ENCODE measurements at regions not wholly inside any gene's neighbourhood (a gene's known extent, or its start where the extent isn't known, plus 50 kb on each side); places are given as distances from the start of the nearest gene placed in this dataset.

DNA sequence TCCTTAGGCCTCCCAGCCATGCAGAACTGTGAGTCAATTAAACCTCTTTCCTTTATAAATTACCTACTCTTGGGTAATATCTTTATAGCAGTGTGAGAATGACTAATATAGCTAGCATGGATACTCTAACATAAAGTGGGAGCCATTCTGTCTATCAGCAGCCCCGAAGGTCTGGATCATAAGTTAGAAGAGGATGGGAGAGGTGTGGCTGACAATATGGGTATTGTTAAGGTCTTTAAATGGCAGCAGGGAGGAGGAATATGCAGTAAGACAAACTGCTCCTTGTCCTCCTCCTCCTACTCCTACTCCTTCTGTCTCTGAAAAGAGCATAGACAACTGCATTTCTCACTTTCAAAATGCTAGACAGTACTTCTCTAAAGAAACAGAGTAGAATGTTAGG lies 214.0 kb upstream of the C1orf87 start:
- TF ChIP-seq, protein P1, sequence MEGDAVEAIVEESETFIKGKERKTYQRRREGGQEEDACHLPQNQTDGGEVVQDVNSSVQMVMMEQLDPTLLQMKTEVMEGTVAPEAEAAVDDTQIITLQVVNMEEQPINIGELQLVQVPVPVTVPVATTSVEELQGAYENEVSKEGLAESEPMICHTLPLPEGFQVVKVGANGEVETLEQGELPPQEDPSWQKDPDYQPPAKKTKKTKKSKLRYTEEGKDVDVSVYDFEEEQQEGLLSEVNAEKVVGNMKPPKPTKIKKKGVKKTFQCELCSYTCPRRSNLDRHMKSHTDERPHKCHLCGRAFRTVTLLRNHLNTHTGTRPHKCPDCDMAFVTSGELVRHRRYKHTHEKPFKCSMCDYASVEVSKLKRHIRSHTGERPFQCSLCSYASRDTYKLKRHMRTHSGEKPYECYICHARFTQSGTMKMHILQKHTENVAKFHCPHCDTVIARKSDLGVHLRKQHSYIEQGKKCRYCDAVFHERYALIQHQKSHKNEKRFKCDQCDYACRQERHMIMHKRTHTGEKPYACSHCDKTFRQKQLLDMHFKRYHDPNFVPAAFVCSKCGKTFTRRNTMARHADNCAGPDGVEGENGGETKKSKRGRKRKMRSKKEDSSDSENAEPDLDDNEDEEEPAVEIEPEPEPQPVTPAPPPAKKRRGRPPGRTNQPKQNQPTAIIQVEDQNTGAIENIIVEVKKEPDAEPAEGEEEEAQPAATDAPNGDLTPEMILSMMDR (IDR thresholded peaks at IDR 0.05) = no peak
- TF ChIP-seq EP300 (IDR thresholded peaks at IDR 0.05) = no peak
- TF ChIP-seq POLR2A (IDR thresholded peaks at IDR 0.05) = no peak
- no peak for TF ChIP-seq POLR2AphosphoS5 (IDR thresholded peaks at IDR 0.05)
